Fibroblast of villous mesenchyme (primary cell): ENCODE measurements at regions not wholly inside any gene's neighbourhood (a gene's known extent, or its start where the extent isn't known, plus 50 kb on each side); places are given as distances from the start of the nearest gene placed in this dataset.
A peak's percentile ranks its signal among the peaks of the same experiment; 100 is the strongest.

ENCODE experiments used
- DNase-seq: peaks from one replicate; pipeline ENCODE4 v3.0.0-alpha.2; 2010; ENCODE audit warnings: low read depth
- H3K4me3 ChIP-seq: 2 replicates; pipeline ENCODE4 v1.5.1; 2011; ENCODE audit warnings: low read depth, mild to moderate bottlenecking, low read length
- TF ChIP-seq, protein P1 (sequence below): IDR thresholded peaks from 2 replicates; pipeline ENCODE4 v1.5.1; 2012; ENCODE audit warnings: low read depth, mild to moderate bottlenecking, low read length; ENCODE audit not compliant: insufficient read depth

DNA sequence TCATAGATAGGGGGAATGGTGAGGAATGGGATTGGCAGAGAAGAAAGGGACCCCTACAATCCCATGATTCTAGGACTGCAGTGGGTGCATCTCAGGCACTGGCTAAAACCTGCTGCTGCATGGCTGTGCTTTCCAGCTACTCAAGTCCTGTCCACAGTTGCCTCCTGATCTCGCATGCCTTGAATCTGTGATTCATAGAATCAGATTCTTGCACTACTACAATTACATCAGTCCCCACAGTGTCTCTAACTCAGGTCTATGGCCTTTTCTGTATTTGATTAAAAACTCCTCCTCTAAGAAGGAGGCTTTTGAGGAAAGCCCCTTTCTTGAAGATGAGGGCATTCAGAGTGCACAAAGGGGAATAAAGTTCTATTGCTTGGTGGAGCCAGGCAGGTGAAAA lies 117.4 kb downstream of the LRATD1 start:
- no peak for DNase-seq
- no peak overlapping the region for H3K4me3 ChIP-seq
- TF ChIP-seq, protein P1, sequence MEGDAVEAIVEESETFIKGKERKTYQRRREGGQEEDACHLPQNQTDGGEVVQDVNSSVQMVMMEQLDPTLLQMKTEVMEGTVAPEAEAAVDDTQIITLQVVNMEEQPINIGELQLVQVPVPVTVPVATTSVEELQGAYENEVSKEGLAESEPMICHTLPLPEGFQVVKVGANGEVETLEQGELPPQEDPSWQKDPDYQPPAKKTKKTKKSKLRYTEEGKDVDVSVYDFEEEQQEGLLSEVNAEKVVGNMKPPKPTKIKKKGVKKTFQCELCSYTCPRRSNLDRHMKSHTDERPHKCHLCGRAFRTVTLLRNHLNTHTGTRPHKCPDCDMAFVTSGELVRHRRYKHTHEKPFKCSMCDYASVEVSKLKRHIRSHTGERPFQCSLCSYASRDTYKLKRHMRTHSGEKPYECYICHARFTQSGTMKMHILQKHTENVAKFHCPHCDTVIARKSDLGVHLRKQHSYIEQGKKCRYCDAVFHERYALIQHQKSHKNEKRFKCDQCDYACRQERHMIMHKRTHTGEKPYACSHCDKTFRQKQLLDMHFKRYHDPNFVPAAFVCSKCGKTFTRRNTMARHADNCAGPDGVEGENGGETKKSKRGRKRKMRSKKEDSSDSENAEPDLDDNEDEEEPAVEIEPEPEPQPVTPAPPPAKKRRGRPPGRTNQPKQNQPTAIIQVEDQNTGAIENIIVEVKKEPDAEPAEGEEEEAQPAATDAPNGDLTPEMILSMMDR: no peak

GRCh38 chr2:14750433-14750832 lies 117.9 kb downstream of the LRATD1 start:
- DNase-seq: no peak

DNA sequence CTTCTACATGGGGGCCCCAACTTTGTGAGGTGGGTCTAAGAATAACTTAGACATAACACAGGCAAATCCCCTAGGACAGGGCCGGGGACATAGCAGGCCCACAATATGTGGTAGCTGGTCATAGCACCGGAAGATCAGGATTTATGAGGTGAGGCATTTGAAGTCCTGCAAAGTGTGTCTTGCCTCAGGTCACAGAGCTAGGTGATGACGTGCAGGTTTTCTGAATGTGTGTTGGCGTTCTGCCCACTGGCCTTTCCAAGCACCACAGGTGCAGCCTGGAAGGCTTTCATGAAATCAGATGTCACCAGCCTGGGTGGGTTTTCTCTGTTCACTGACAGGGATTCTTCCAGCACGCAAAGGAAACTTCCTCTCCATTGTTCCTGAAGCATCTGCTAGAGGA lies 119.1 kb downstream of the LRATD1 start:
- TF ChIP-seq, protein P1: no peak
- no peak overlapping the region for H3K4me3 ChIP-seq
- DNase-seq: no peak

More at GRCh38 chr2:14750433-14750832, 117.9 kb downstream of the LRATD1 start:
- TF ChIP-seq, protein P1: no peak
- no peak overlapping the region for H3K4me3 ChIP-seq

- DNase-seq: peak; percentile 2
- TF ChIP-seq, protein P1: no peak
- H3K4me3 ChIP-seq: no peak overlapping the region
Observed at GRCh38 chr2:14752295-14752694, 119.8 kb downstream of the LRATD1 start.

- no peak overlapping the region for H3K4me3 ChIP-seq
- TF ChIP-seq, protein P1: no peak
- peak; percentile 47 for DNase-seq
Observed at GRCh38 chr2:14756122-14756541, 123.6 kb downstream of the LRATD1 start.

DNA sequence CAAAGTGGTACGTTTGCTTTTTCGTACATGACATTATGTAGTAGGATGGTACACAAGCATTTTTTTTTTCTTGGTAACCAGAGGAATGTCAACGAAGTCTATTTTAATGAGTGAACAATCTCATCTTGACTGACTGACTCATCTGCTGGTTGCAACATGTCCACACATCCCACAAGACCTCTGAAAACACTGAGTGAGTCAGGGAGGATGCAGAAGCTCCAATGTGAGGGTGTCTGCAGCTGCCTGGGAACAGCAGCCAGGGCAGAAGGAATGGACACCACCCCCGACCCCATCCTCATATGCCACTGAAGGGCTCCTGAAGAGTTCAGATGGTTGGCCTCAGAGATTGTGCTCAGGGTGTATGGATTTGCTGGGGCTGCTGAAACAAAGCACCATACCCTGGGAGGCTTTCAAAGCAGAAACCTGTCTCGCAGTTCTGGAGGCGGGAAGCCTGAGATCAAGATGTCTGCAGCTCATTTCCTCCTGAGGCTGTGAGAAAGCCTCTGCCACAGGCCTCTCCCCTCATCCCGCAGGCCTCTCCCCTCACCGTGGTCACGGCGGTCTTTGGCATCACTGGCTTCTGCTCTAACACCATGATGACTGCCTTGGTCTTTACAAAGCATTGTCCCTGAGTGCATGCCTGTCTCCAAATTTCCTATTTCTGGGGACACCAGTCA lies 124.6 kb downstream of the LRATD1 start:
- H3K4me3 ChIP-seq: no peak overlapping the region
- TF ChIP-seq, protein P1: no peak
- DNase-seq: peak; percentile 81

- TF ChIP-seq, protein P1: no peak
- DNase-seq: no peak
- H3K4me3 ChIP-seq: no peak overlapping the region
Observed at GRCh38 chr2:14759082-14759481, 126.6 kb downstream of the LRATD1 start.
